HG02588 (cell line): ENCODE measurements at regions not wholly inside any gene's neighbourhood (a gene's known extent, or its start where the extent isn't known, plus 50 kb on each side); places are given as distances from the start of the nearest gene placed in this dataset.

Source experiments
- ATAC-seq: cut with Tn5 transposase; IDR thresholded peaks from one replicate; pipeline ENCODE4 v1.9.1; 2021; ENCODE audit warnings: mild to moderate bottlenecking, moderate library complexity; ENCODE audit not compliant: unreplicated experiment

DNA sequence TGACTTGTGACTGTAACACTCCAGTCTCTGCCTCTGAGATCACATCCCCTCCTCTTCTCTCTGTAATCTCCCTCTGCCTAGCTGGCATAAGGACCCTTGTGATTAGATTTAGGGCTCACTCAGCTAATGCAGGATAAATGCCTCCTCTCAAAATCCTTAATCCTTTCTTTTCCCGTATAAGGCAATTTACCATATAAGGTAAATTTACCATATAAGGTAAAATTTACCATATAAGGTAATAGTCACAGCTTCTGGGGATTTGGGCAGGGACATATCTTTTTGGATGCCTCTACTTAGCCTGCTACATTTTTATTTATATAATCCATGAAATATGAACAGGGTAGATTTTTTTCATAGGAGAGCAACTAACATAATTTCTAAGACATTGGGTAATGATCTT, 318.0 kb upstream of the PUM3 start:
- ATAC-seq, result no peak

DNA sequence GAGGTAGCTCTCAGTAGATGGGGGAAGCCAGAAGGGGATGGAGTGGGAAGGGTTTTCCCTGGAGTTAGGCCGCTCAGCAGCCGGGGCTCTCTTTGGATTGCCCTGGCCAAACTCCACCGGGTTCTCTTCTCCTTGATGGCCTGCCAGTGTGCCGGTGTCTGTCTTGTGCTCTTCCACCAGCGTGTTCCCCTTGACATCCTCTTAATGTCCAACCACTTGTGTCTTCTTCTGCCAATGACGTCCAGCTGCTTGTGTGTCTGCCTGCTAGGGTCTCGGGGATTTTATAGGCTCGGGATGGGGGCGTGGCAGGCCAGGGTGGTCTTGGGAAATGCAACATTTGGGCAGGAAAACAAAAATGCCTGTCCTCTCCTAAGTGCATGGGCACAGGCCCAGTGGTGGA, 313.1 kb upstream of the PUM3 start:
- no peak for ATAC-seq

DNA sequence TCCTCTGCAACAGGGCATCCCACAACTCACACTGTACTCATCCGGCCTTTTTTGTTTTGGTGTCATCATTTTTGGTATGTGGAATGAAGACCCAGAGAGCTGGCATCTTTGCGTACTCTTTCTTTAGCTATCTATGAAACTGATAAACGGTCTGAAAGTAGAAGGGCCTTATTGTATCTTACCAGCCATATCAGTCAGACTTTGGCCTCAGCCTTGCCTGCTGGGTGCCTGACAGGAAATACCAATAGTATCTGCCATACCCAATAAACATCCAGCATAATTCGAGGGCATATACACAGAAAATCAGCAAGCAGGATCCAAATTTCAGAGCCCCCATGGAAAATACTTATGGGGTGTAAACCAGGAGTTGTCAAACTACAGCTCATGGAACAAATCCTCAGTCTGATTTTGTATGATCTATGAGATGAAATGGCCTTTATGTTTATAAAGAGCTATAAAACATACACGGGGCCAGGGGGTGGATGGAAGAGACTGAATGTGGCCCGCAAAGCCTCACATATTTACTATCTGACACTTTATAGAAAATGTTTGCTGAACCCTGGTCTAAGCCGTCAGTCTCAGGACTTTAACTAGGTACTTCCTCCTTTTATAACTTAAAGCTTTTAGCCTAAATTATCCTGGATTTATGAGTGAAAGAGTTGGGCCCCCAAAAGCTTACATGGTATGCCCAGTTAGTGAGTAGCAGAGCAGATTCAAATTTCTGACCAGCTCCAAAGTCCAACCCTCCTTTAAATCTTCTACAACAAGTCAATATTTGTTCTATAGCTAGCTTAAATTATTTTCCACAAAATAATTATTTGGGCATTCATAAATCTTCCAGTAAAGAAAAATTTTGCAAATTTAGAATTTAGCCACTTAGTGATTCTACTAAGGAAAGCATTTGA, 308.0 kb upstream of the PUM3 start:
- ATAC-seq, result no peak

DNA sequence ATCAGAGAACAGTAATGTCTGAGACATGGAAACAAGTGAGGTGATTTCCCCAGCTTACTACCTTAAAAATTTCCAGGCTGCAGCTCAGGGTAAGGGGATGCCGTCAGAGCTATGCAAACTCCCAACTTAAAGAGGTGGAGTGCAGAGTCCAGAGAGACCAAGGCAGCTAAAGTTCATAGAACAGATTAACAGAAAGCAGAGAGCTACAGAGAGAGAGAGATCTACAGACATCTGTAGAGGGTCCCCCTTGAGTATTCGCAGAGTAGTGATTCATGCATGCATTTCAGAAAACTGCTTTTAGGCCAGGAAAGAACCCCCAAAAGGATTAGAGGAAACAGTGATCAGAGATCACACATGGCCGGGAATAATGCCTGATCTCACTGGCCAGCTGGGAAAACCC, 306.2 kb upstream of the PUM3 start:
- ATAC-seq, result no peak

DNA sequence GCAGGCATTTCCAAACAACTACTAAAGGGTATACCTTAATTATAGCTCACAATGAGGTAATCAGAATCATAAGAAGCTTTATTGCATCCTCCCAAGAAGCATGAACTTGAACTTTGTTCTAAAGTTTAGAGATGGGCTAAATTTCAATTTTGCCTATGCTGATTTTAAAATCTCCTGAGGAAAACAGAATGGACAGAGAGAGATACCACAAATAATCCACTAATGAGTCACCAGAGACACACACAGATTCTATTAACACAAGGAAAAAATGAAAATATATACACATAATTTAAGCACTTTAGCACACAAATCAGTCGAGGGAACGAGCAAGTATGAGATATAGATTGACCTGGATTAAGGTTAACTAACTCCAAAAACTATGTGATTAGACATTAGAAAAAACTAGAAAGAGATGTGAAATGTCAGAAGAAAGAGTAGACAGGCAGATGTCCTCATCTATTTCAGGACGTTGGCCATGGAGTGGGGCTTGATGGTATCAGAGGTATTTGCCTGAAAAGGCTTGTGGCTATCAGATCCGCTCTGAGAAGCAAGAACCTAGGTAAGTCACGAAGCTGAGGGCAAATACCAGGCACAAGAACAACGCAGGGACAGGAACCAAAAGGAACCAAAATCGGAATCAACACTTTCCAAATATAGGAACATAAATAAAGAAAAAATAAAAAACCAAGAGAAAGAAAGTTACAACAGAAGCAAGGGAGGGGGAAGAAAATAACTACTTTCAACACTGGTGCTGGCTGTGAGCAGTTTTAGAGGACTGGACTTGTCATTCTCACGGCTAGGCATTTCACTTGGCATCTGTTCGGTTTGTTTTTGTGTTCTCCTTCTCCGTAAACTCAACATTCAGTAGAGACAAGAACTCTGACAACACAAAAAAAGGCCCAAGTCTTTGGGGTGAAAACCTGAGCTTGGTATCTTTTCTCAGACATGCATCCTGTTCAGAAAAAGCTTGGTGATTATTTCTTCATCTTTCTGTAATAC, 294.6 kb upstream of the PUM3 start:
- ATAC-seq, result no peak

DNA sequence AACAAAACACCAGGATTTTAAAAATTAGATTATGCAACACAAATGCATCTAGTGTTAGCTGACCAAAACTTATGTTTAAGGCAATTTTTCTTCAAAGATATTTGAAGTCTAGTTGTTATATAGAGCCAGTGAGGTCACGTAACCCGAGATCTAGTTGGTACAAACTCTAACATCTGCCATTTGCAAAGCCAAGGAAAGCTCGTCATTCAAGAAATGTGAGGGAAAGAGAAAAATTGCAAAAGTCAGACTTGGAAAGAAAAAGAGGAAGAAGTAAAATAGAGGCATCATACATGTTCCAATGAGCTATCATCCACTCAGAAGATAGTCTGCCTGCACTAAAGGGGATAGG, 293.4 kb upstream of the PUM3 start:
- no peak for ATAC-seq

DNA sequence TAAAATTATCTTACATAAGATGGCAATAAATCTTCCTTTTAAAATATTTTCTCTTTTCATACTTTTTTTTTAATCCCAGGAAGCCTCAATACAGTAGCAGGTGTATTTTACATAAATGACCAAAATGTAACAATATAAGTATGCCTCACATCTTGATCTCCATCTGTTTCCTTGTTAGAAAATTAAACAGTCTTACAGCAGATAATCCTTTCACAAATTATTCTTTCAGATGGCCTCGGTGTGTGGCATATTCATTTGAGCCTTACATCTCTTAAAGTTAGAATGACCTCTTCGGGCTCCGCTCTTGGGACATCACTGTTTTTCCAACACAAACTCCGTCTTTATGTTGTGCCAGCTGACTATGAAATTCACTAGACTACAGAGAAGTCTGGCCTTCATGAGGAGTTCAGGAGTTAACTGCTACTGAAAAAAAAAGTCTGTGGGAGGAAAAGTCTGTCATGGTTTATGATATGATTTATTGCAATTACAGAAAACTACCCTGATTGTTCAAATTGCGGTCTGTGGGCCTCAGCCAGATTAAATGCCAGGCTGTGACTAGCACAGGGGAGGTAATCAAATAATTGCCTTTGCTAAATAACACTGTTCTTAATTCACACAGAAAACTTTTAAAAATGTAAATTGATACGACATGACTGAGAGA, 292.9 kb upstream of the PUM3 start:
- no peak for ATAC-seq

DNA sequence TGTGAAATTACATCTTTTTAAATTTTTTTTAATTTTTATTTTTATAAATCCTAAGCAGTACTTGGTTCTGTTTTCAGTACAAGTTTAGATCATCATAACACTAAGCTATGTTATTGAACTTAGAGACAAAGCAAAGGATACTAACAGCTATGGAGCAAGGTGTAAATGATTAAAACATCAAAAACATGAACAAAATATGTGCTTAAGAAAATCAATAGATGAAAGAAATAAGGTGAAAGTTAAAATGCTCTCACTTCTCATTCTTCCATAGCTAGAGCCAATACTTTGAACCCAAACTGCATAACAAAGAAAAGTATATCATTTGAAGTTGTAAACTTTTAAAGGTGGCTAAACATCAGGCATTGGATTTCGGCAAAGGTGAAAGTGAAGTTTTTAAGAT, 292.3 kb upstream of the PUM3 start:
- no peak for ATAC-seq

DNA sequence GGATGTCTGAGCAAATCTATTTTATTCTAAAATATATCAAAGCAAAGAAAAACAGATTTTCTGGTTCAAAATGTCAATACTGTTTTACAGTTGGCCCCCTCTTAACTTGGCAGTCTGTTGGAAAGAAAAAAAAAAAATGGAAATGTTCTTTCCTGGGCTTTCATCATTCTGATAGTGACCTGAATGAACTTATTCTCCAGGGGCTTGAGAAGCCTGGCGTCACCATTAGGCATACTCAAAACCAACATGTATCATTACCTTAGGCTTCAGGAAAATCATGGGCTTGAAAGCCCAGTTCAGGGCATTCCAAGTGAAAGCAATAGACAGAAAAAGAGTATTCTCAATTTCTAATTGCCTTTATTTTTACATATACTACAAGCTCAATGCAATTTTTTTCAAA, 283.7 kb upstream of the PUM3 start:
- ATAC-seq, result no peak

DNA sequence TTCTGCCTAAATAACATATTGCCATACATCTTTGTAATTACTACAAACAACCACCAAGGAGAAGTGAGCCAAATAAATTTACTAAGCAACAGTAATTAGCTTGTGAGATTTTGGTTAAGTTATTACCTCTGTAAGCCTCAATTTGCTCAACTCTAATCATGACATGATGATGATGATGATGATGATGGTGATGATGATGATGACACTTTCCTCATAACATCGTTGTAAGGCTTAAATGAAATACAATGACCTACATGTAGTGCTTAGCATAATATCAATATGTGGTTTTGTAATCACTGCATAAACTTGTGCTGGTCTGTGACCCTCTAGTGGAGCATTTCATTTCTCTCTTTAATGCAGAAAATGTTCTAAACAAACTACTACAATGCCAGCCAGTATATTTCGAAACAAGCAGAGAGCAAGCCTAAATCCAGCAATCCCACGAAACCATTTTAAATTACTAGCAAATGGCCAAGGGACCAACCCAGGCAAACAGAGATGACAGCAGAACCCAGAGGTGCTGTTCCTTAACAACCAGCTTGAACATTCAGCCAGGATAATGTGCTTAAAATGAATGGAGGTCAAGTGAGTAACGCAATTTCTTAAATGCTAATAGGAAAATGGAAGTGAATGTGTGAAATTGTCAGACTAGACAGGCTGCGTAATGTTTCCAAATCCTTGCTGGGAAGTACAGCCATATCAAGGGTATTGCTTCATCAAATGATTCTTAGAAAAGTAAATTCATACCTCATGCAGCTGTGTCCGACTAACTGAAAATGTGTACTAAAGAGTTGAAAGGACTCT, 281.9 kb upstream of the PUM3 start:
- ATAC-seq, result no peak

DNA sequence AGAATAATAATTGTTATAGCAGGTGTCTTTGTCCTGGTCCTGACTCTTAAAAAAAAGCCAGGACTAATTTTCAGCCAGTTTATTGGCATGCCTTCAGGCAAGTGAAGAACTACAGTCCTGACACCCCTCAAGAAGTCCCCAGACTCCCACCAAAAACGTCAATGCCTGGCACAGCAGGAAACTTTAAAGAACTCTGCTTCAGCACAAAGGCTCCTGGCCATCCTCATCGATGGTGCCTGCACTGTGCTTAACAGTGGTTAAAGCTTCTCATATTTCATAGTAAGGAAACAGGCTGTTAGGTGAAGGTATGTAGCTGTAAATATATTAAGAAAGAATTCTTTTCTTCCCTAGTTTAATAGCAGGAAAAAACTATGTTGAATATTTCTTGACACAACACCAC, 280.1 kb upstream of the PUM3 start:
- no peak for ATAC-seq

DNA sequence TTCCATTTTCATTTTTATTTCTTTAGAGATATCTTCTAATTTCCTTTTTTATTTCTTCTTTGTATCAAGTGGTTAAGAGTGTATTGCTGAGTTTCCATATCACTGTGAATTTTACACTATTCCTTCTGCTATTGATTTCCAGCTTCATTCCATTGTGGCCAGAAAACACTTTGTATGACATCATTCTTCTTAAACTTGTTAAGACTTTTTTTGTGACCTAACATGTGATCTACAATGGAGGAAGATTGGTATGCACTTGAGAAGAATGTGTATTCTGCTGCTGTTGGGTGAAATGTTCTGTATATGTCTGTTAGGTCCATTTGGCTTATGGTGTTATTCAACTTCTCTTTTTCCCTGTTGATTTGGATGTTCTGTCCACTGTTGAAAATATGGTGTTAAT, 274.2 kb upstream of the PUM3 start:
- ATAC-seq, result no peak

DNA sequence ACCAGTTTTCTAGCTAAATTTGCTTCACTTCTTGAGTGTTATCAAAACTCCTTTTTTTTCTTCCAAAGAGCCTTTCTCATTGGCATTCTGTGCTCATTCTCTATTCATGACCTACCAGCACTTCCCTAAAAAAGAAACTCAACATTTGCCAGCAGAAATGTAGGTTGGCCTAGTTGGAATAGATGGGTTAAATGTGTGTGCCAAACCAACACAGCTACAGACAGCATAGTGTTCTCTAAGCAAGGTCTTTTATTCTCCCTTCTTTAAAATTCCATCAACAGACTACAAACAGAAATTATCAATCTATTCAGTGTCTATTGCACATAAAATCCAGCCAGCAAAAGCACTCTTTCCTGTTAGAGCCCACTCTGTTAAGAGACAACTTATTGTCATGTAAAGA, 255.8 kb upstream of the PUM3 start:
- ATAC-seq, result no peak

DNA sequence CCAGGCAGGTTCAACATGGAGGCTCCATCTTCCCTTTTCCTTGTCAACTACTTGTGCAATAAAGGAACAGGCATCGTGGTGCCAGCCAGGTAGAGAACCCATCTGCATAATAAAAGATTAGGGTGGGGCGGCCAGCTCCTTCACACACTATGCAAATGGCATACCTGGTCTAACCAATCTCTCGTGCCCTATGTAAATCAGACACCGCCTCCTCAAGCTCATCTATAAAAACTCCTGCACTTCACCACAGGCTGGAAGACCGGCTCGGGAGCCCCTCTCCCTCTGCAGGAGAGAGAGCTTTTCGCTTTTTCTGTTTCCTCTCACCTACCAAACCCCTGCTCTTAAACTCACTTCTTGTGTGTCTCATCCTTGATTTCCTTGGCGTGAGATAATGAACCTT, 244.3 kb upstream of the PUM3 start:
- ATAC-seq, result no peak

DNA sequence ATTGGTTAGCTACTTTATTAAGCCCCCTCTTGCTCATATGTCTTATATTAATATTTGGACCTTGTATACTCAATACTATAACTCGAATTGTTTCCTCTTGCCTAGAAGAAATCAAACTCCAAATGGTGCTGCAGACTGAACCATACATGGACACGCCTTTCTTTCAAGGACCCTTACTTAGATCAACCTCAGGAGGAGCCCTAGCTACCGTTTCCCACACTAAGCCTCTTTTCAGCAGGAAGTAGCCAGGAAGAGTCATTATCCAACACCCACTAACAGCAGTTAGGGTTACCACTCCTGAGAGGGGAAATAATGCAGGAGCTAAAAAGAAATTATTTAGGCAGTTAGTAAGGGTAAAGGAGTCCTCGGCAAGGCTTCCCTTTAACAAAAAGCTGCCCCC, 243.8 kb upstream of the PUM3 start:
- ATAC-seq, result no peak

DNA sequence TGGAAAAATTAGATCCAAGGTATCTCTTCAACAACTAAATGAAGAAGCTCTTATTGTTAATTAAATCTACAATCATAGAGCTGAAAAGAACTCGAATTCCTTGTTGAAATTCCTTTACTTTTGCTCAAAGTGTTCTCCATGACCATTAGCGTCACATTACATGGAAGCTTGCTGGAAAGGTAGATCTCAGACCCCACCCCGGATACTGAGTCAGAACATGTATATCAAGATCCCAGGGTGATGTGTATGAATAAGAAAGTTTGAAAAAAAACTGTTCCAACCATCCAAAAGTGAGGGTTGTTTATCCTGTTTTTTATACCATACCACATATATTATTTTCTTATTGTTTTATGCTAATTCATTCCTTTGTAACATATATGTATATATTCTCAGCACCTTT, 237.1 kb upstream of the PUM3 start:
- ATAC-seq, result no peak

DNA sequence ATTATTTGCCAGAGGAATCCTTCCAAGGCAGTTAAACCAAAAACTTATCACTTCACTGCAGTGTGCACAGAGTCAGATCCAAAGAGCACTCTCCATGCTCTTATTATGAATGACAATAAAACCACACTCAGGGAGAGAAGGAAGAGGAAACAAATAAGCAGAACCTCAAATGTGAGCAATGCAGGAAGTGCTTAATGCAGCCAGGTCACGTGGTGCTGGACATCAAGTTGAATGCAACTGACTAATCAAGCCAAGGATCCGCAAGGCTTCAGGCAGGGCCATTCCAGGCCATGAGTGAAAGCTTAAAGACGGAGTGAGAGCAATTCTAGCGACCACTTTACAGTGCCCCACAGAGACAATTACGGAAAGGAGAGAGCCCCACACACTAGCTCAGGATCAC, 230.4 kb upstream of the PUM3 start:
- ATAC-seq, result no peak

DNA sequence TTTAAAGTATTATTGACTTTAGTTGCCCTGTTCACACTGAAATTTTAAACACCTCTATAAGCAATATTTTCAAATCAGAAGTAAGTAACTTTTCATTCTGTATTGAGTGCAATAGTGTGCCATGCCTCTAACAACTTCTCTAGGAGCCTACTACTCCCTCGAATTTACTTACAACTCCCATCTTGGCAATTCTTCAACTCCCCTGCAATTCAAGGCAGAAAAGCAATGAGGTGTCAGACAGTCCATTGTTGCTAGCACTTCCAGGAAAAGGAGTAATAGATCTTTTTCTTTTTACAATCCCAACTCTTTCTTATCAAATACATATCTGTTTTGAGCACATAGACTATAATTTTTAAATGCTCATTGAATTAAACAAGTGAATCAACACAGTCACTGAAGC, 222.7 kb upstream of the PUM3 start:
- ATAC-seq, result no peak

DNA sequence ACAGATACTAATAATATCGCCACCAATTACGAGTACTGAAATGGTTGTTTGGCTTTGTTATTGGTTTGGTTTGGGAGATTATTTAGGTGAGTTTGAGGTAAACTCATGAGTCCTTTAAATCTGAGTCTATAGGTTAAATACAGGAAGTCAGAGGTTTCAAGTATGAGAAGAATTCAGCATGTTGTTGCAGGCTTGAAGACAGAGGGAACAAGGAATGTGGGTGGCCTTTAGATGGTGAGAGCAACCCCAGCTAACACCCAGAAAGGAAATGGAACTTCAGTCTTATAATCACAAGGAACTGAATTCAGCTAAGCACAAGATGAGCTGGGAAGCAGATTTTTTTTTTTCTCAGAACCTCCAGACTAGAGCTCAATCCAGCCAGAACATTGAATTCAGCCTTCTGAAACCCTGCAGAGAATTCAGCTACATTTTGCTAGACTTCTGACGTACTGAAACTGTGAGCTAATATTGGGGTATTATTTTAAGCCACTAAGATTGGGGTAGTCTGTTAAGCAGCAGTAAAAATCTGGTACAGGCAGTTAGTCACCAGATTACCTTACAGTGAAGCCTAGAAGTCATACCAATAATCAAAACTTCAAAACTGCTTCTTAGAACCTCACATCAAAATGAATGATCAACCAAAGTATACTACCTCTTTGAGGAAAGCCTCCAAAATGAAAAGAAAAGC, 216.0 kb upstream of the PUM3 start:
- no peak for ATAC-seq

DNA sequence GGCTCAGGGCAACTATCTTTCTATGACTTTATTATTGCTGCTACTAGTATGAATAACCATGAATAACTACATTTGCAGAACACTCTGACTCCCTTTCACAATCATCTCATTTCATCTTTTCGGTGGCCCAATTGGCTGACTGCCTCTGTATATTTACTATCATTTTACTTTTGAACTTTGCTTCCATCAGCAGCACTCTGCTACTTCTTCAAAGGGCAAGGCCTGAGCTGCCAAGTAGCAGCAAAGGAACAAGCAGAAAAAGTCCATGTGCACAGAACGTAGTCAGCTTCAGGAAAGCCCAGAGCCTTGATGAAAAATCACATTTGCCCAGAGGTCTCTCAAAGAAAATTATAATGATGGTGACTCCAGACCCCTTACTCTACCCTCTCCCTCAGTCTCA, 214.5 kb upstream of the PUM3 start:
- no peak for ATAC-seq
